ENCODE measurements at regions not wholly inside any gene's neighbourhood (a gene's known extent, or its start where the extent isn't known, plus 50 kb on each side); places are given as distances from the start of the nearest gene placed in this dataset.
A peak's percentile ranks its signal among the peaks of the same experiment; 100 is the strongest.

- no peak for DNase-seq (ENCODE audit: low read depth in 2 of 2, low spot score in 1 of 2)
Observed at GRCh38 chr20:4095639-4096038, 53.0 kb upstream of the SMOX start.

- DNase-seq (ENCODE audit: low read depth in 2 of 2, low spot score in 1 of 2) = no peak
Observed at GRCh38 chr20:4091490-4092479, 56.8 kb upstream of the SMOX start.

GRCh38 chr20:4090756-4091489 lies 57.7 kb upstream of the SMOX start:
- DNase-seq (ENCODE audit: low read depth in 2 of 2, low spot score in 1 of 2) = no peak

GRCh38 chr20:4089756-4090487 lies 58.7 kb upstream of the SMOX start:
- no peak for DNase-seq (ENCODE audit: low read depth in 2 of 2, low spot score in 1 of 2)

- DNase-seq (ENCODE audit: low read depth in 2 of 2, low spot score in 1 of 2) = no peak
Observed at GRCh38 chr20:4088766-4089165, 59.9 kb upstream of the SMOX start.

- no peak for DNase-seq (ENCODE audit: low read depth in 2 of 2, low spot score in 1 of 2)
Observed at GRCh38 chr20:4087923-4088322, 60.7 kb upstream of the SMOX start.

GRCh38 chr20:4086771-4087687 lies 61.6 kb upstream of the SMOX start:
- no peak for DNase-seq (ENCODE audit: low read depth in 2 of 2, low spot score in 1 of 2)

GRCh38 chr20:4084721-4085120 lies 63.9 kb upstream of the SMOX start:
- DNase-seq (ENCODE audit: low read depth in 2 of 2, low spot score in 1 of 2) = no peak

- DNase-seq (ENCODE audit: low read depth in 2 of 2, low spot score in 1 of 2) = no peak
Observed at GRCh38 chr20:4084096-4084495, 64.5 kb upstream of the SMOX start.

GRCh38 chr20:4083098-4083865 lies 65.3 kb upstream of the SMOX start:
- no peak for DNase-seq (ENCODE audit: low read depth in 2 of 2, low spot score in 1 of 2)

GRCh38 chr20:4082406-4083097 lies 66.1 kb upstream of the SMOX start:
- DNase-seq (ENCODE audit: low read depth in 2 of 2, low spot score in 1 of 2) = peak in 1 of 2 donors; percentile 20

- DNase-seq (ENCODE audit: low read depth in 2 of 2, low spot score in 1 of 2) = no peak
Observed at GRCh38 chr20:4081421-4081820, 66.1 kb upstream of the RNF24 start.

- no peak for DNase-seq (ENCODE audit: low read depth in 2 of 2, low spot score in 1 of 2)
Observed at GRCh38 chr20:4076671-4077070, 61.3 kb upstream of the RNF24 start.

- no peak for DNase-seq (ENCODE audit: low read depth in 2 of 2, low spot score in 1 of 2)
Observed at GRCh38 chr20:4076033-4076432, 60.7 kb upstream of the RNF24 start.

GRCh38 chr20:4074877-4075455 lies 59.6 kb upstream of the RNF24 start:
- DNase-seq (ENCODE audit: low read depth in 2 of 2, low spot score in 1 of 2) = no peak

- no peak for DNase-seq (ENCODE audit: low read depth in 2 of 2, low spot score in 1 of 2)
Observed at GRCh38 chr20:4073852-4074741, 58.7 kb upstream of the RNF24 start.

GRCh38 chr20:4071178-4071693 lies 55.9 kb upstream of the RNF24 start:
- DNase-seq (ENCODE audit: low read depth in 2 of 2, low spot score in 1 of 2) = no peak
